ENCODE measurements at regions not wholly inside any gene's neighbourhood (a gene's known extent, or its start where the extent isn't known, plus 50 kb on each side); places are given as distances from the start of the nearest gene placed in this dataset.

- Mint-ChIP-seq H3K4me1 (no peaks in the 10 kb centered on the region), H3K36me3 (no peaks in the 10 kb centered on the region), H3K27me3 (ENCODE audit: low read depth in 3 of 3) (peaks cover 0 to 3% (median 3%) of the 10 kb centered on the region in 3 donors), H3K4me3 (no peak overlapping the region), H3K27ac (no peak overlapping the region), H3K9me3 (peaks cover 2 to 15% (median 8%) of the 10 kb centered on the region in 7 donors)
- H4K20me1 ChIP-seq (ENCODE audit: insufficient read depth, low read length), result no peaks in the 10 kb centered on the region
- H3K36me3 ChIP-seq (replicated peaks in 1 of 2; ENCODE audit: control insufficient read depth in 1 of 2, insufficient read depth in 2 of 2, low read length in 2 of 2), result no peaks in the 10 kb centered on the region
- TF ChIP-seq CTCF (IDR thresholded peaks at IDR 0.05), result no peak
- no peak overlapping the region for H3K4me2 ChIP-seq (replicated peaks; ENCODE audit: extremely low read depth, low read length, poor library complexity, severe bottlenecking)
- no peaks in the 10 kb centered on the region for H3K4me1 ChIP-seq (ENCODE audit: control insufficient read depth in 1 of 2, insufficient read depth in 2 of 2, low read length in 2 of 2)
- no peak overlapping the region for H3K4me3 ChIP-seq (replicated peaks in 1 of 3; ENCODE audit: low read depth in 2 of 3, low read length in 3 of 3)
- no peak overlapping the region for H3K9ac ChIP-seq (ENCODE audit: insufficient read depth, low read length, poor library complexity, severe bottlenecking)
- intact Hi-C loops (cut with micrococcal nuclease), result no loop called here
- 61% methylated on average over 4 of the region's 4 CpGs for WGBS (ENCODE audit: insufficient coverage)
- H3K27me3 ChIP-seq (ENCODE audit: control insufficient read depth in 2 of 2, insufficient read depth in 2 of 2, low read length in 2 of 2), result no peaks in the 10 kb centered on the region
- no peak for DNase-seq
- no peak overlapping the region for H2AFZ ChIP-seq (ENCODE audit: insufficient read depth, low read depth, low read length, poor library complexity, severe bottlenecking)
- H3K9me3 ChIP-seq (replicated peaks in 1 of 2; ENCODE audit: control insufficient read depth in 1 of 2, insufficient read depth in 1 of 2, low read length in 2 of 2), result peaks cover 5 to 11% of the 10 kb centered on the region in 2 donors
- no peaks in the 10 kb centered on the region for H3K79me2 ChIP-seq (ENCODE audit: insufficient read depth, low read length)
- no peak overlapping the region for H3K27ac ChIP-seq (ENCODE audit: low read depth in 1 of 2, low read length in 2 of 2)
Measured at GRCh38 chr1:5574641-5575040, 417.6 kb downstream of the NPHP4 start.

GRCh38 chr1:5572794-5573193 is 419.4 kb downstream of the NPHP4 start:
- Histone ChIP-seq H3K79me2 (ENCODE audit: insufficient read depth, low read length) (no peaks in the 10 kb centered on the region), H3K9me3 (replicated peaks in 1 of 2; ENCODE audit: control insufficient read depth in 1 of 2, insufficient read depth in 1 of 2, low read length in 2 of 2) (peaks cover 11 to 15% of the 10 kb centered on the region in 2 donors), H3K4me1 (ENCODE audit: control insufficient read depth in 1 of 2, insufficient read depth in 2 of 2, low read length in 2 of 2) (no peaks in the 10 kb centered on the region), H3K4me3 (replicated peaks in 1 of 3; ENCODE audit: low read depth in 2 of 3, low read length in 3 of 3) (no peak overlapping the region), H3K36me3 (replicated peaks in 1 of 2; ENCODE audit: control insufficient read depth in 1 of 2, insufficient read depth in 2 of 2, low read length in 2 of 2) (no peaks in the 10 kb centered on the region), H3K27me3 (ENCODE audit: control insufficient read depth in 2 of 2, insufficient read depth in 2 of 2, low read length in 2 of 2) (no peaks in the 10 kb centered on the region), H2AFZ (ENCODE audit: insufficient read depth, low read depth, low read length, poor library complexity, severe bottlenecking) (no peak overlapping the region), H3K4me2 (replicated peaks; ENCODE audit: extremely low read depth, low read length, poor library complexity, severe bottlenecking) (no peak overlapping the region), H3K27ac (ENCODE audit: low read depth in 1 of 2, low read length in 2 of 2) (no peak overlapping the region), H4K20me1 (ENCODE audit: insufficient read depth, low read length) (no peaks in the 10 kb centered on the region), H3K9ac (ENCODE audit: insufficient read depth, low read length, poor library complexity, severe bottlenecking) (no peak overlapping the region)
- no peaks in the 10 kb centered on the region for H3K4me1 Mint-ChIP-seq
- no peak overlapping the region for H3K4me3 Mint-ChIP-seq
- no CpG with 5 or more reads among the region's 2 CpGs for WGBS (ENCODE audit: insufficient coverage)
- H3K27me3 Mint-ChIP-seq (ENCODE audit: low read depth in 3 of 3), result peaks cover 0 to 3% (median 2%) of the 10 kb centered on the region in 3 donors
- H3K27ac Mint-ChIP-seq, result no peak overlapping the region
- TF ChIP-seq CTCF (IDR thresholded peaks at IDR 0.05), result no peak
- peaks cover 4 to 15% (median 10%) of the 10 kb centered on the region in 7 donors for H3K9me3 Mint-ChIP-seq
- H3K36me3 Mint-ChIP-seq, result no peaks in the 10 kb centered on the region
- intact Hi-C loops (cut with micrococcal nuclease), result no loop called here
- no peak for DNase-seq
